ENCODE measurements at regions not wholly inside any gene's neighbourhood (a gene's known extent, or its start where the extent isn't known, plus 50 kb on each side); places are given as distances from the start of the nearest gene placed in this dataset.

DNA sequence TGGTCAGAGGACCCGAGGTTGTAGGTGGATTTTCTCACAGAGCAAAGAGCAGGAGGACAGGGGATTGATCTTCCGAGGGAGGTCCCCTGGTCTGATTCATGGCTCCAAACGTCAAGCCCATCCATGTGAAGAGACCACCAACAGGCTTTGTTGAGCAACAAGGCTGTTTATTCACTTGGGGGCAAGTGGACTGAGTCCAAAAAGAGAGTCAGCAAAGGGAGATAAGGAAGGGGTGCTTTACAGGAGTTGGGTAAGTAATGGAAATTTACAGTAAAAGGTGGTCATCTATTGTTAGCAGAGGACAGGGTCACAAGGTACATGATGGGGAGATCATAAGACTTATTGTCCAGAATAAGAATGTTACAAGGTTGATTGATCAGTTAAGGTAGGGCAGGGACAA lies 2285.8 kb downstream of the TP53TG3F start:
- H3K27me3 ChIP-seq (replicated peaks; ENCODE audit: insufficient read depth), result no peaks in the 10 kb centered on the region
- no peak overlapping the region for H3K27ac ChIP-seq
- no peaks in the 10 kb centered on the region for H3K9me3 ChIP-seq
- no peaks in the 10 kb centered on the region for H3K4me1 ChIP-seq (replicated peaks)
- intact Hi-C loops (cut with DNase I), result no loop called here
- no peak for TF ChIP-seq POLR2A (IDR thresholded peaks at IDR 0.05)
- TF ChIP-seq, protein P1, sequence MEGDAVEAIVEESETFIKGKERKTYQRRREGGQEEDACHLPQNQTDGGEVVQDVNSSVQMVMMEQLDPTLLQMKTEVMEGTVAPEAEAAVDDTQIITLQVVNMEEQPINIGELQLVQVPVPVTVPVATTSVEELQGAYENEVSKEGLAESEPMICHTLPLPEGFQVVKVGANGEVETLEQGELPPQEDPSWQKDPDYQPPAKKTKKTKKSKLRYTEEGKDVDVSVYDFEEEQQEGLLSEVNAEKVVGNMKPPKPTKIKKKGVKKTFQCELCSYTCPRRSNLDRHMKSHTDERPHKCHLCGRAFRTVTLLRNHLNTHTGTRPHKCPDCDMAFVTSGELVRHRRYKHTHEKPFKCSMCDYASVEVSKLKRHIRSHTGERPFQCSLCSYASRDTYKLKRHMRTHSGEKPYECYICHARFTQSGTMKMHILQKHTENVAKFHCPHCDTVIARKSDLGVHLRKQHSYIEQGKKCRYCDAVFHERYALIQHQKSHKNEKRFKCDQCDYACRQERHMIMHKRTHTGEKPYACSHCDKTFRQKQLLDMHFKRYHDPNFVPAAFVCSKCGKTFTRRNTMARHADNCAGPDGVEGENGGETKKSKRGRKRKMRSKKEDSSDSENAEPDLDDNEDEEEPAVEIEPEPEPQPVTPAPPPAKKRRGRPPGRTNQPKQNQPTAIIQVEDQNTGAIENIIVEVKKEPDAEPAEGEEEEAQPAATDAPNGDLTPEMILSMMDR (IDR thresholded peaks at IDR 0.05), result no peak
- TF ChIP-seq POLR2AphosphoS5 (IDR thresholded peaks at IDR 0.05), result no peak
- no peaks in the 10 kb centered on the region for H3K36me3 ChIP-seq
- no peak for DNase-seq (ENCODE audit: low spot score)
- 51% methylated on average over 3 of the region's 3 CpGs for WGBS
- no peak overlapping the region for H3K4me3 ChIP-seq

DNA sequence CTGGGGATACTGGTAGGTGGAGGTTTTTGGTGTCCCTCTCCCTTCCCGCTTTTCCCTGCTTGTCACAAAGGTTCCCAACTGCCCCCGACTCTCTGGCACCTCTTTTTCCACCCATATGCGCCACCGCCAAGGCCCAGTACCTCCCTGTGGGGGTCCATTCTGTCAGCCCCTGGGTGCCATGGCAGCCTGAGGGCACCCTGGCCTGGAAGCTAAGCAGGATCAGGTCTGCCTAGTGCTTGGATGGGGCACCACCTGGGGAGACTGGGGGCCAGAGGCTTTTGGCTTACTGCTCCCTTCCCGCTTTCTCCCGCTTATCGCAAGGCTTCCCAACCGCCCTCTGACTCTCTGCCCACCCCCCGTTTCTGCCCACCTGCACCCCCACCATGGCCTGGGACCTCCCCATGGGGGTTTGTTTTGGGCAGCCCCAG lies 2286.4 kb downstream of the TP53TG3F start:
- Histone ChIP-seq H3K27ac (no peak overlapping the region), H3K9me3 (no peaks in the 10 kb centered on the region), H3K4me1 (replicated peaks) (no peaks in the 10 kb centered on the region), H3K4me3 (no peak overlapping the region), H3K27me3 (replicated peaks; ENCODE audit: insufficient read depth) (no peaks in the 10 kb centered on the region), H3K36me3 (no peaks in the 10 kb centered on the region)
- TF ChIP-seq, protein P1 (IDR thresholded peaks at IDR 0.05), result no peak
- TF ChIP-seq POLR2AphosphoS5 (IDR thresholded peaks at IDR 0.05) (no peak), POLR2A (IDR thresholded peaks at IDR 0.05) (no peak)
- WGBS, result 96% methylated on average over 9 of the region's 9 CpGs
- intact Hi-C loops (cut with DNase I), result no loop called here
- DNase-seq (ENCODE audit: low spot score), result no peak

DNA sequence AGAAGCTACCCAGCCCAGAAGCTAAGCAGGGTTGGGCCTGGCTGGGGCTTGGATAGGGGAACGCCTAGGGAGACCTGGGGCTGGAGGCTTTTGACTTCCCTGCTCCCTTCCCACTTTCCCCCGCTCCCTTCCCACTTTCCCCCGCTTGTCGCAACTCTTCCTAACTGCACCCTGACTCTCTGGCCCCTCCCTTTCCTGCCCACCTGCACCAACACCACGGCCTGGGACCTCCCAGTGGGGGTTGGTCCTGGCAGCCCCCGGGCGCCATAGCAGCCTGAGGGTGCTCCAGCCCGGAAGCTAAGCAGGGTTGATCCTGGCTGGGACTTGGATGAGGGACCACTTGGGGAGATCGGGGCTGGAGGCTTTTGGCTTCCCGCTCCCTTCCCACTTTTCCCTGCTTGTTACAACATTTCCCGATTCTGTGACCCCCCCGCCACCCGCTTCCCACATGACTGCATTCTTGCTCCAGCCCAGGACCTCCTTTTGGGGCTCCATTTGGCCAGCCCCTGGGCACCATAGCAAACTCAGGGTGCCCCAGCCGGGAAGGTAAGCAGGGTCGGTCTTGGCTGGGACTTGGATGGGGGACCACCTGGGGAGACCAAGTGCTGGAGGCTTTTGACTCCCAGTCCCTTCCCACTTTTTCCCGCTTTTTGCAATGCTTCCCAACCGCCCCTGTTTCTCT lies 2287.0 kb downstream of the TP53TG3F start:
- no peak for TF ChIP-seq POLR2A (IDR thresholded peaks at IDR 0.05)
- Histone ChIP-seq H3K36me3 (no peaks in the 10 kb centered on the region), H3K27ac (no peak overlapping the region), H3K27me3 (replicated peaks; ENCODE audit: insufficient read depth) (no peaks in the 10 kb centered on the region), H3K4me3 (no peak overlapping the region), H3K9me3 (no peaks in the 10 kb centered on the region), H3K4me1 (replicated peaks) (no peaks in the 10 kb centered on the region)
- intact Hi-C loops (cut with DNase I), result no loop called here
- DNase-seq (ENCODE audit: low spot score), result no peak
- 92% methylated on average over 17 of the region's 17 CpGs for WGBS

DNA sequence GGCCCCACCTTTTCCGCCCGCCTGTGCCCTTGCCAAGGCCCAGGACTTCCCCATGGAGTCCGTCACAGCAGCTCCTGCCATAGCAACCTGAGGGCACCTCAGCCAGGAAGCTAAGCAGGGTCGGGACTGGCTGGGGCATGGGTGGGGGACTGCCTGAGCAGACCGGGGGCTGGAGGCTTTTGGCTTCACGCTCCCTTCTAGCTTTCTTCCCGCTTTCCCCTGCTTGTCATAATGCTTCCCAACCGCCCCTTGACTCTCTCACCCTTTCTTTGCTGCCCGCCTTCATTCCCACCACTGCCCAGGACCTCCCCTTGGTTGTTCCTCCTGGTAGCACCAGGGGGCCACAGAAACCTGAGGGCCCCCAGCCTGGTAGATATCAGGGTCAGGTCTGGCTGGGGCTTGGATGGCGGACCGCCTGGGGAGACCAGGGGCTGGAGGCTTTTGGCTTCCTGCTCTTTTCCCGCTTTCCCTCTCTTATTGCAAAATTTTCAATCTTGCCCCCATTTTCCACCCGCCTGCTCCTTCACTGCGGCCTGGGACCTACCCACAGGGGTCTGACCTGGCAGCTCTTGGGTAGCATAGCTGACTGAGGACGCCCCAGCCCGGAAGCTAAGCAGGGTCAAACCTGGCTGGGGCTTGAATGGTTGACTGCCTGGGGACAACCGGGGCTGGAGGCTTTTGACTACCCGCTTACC lies 2287.7 kb downstream of the TP53TG3F start:
- DNase-seq (ENCODE audit: low spot score), result no peak
- no peak overlapping the region for H3K4me3 ChIP-seq
- intact Hi-C loops (cut with DNase I), result no loop called here
- WGBS, result 93% methylated on average over 18 of the region's 18 CpGs
- no peaks in the 10 kb centered on the region for H3K27me3 ChIP-seq (replicated peaks; ENCODE audit: insufficient read depth)
- no peaks in the 10 kb centered on the region for H3K9me3 ChIP-seq
- H3K27ac ChIP-seq, result no peak overlapping the region
- H3K36me3 ChIP-seq, result no peaks in the 10 kb centered on the region
- no peaks in the 10 kb centered on the region for H3K4me1 ChIP-seq (replicated peaks)
- TF ChIP-seq, protein P1 (IDR thresholded peaks at IDR 0.05), result no peak
- TF ChIP-seq POLR2A (IDR thresholded peaks at IDR 0.05) (no peak), POLR2AphosphoS5 (IDR thresholded peaks at IDR 0.05) (no peak)

DNA sequence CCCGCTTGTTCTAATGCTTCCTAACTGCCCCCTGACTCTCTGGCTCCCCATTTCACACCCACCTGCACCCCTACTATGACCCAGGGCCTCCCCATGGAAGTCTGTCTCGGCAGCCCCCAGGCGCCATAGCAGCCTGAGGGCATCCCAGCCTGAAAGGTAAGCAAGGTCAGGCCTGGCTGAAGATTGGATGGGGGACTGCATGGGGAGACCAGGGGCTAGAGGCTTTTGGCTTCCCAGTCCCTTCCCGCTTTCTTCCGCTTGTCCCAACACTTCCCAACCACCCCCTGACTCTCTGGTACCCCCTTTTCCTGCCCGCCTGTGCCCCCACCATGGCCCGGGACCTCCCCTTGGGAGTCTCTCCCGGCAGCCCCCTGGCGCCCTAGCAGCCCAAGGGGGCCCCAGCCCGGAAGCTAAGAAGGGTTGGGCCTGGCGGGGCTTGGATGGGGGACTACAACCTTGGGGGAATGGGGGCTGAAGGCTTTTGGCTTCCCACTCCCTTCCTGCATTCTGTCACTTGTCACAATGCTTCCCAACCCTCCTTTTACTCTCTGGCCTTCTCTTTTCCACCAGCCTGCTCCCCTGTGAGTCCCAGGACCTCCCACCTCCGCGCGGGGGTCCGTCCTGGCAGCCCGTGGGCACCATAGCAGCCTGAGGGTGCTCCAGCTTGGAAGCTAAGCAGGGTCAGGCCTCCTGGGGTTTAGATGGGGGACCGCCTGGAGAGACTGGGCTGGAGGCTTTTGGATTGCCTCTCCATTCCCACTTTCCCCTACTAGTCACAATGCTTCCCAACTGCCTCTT lies 2288.4 kb downstream of the TP53TG3F start:
- DNase-seq (ENCODE audit: low spot score), result no peak
- TF ChIP-seq, protein P1 (IDR thresholded peaks at IDR 0.05), result no peak
- TF ChIP-seq POLR2AphosphoS5 (IDR thresholded peaks at IDR 0.05) (no peak), POLR2A (IDR thresholded peaks at IDR 0.05) (no peak)
- Histone ChIP-seq H3K36me3 (no peaks in the 10 kb centered on the region), H3K9me3 (no peaks in the 10 kb centered on the region), H3K27ac (no peak overlapping the region), H3K27me3 (replicated peaks; ENCODE audit: insufficient read depth) (no peaks in the 10 kb centered on the region), H3K4me3 (no peak overlapping the region), H3K4me1 (replicated peaks) (no peaks in the 10 kb centered on the region)
- WGBS, result 86% methylated on average over 17 of the region's 17 CpGs
- intact Hi-C loops (cut with DNase I), result no loop called here

Data from prostate gland (tissue), 2 donors.